CD14-positive monocyte (primary cell): ENCODE measurements at regions not wholly inside any gene's neighbourhood (a gene's known extent, or its start where the extent isn't known, plus 50 kb on each side); places are given as distances from the start of the nearest gene placed in this dataset.

ENCODE experiments used
- DNase-seq, 3 donors: peaks; one replicate each; pipeline ENCODE4 v3.0.0-alpha.2; 2011 to 2022
- H2AFZ ChIP-seq: 2 replicates; pipeline ENCODE4 v1.6.0; 2012; ENCODE audit warnings: mild to moderate bottlenecking, low read depth, low read length, inconsistent platforms; ENCODE audit not compliant: insufficient read depth, poor library complexity, severe bottlenecking
- H3K27ac ChIP-seq, 2 donors: 1 replicate in 1 of 2; 2 replicates in 1 of 2; pipeline ENCODE4 v1.5.1; 2012 to 2013; ENCODE audit warnings: low read length in 2 of 2, control low read depth in 1 of 2, inconsistent platforms in 1 of 2, low read depth in 1 of 2, mild to moderate bottlenecking in 1 of 2
- H3K27me3 ChIP-seq, 2 donors: one replicate each; pipeline versions ENCODE4 v1.6.0 to v1.6.1; 2011 to 2013; ENCODE audit warnings: low read length in 2 of 2; ENCODE audit not compliant: control insufficient read depth in 2 of 2, insufficient read depth in 2 of 2
- H3K36me3 ChIP-seq, 2 donors: replicated peaks in 1 of 2; 1 replicate in 1 of 2; 2 replicates in 1 of 2; pipeline versions ENCODE4 v1.5.1 to v1.6.1; 2012 to 2013; ENCODE audit warnings: low read length in 2 of 2, control low read depth in 1 of 2, inconsistent platforms in 1 of 2, mild to moderate bottlenecking in 1 of 2; ENCODE audit not compliant: insufficient read depth in 2 of 2, control insufficient read depth in 1 of 2
- H3K4me1 ChIP-seq, 2 donors: 1 replicate in 1 of 2; 2 replicates in 1 of 2; pipeline versions ENCODE4 v1.5.1 to v1.6.1; 2012 to 2013; ENCODE audit warnings: low read length in 2 of 2, control low read depth in 1 of 2, inconsistent platforms in 1 of 2, mild to moderate bottlenecking in 1 of 2, moderate library complexity in 1 of 2; ENCODE audit not compliant: insufficient read depth in 2 of 2, control insufficient read depth in 1 of 2
- H3K4me2 ChIP-seq: replicated peaks from 2 replicates; pipeline ENCODE3; 2012; ENCODE audit warnings: low read length, moderate library complexity, mild to moderate bottlenecking; ENCODE audit not compliant: poor library complexity, severe bottlenecking; ENCODE audit errors: extremely low read depth
- H3K4me3 ChIP-seq, 3 experiments: fragments of 200-600 bp in 1 of 3; sonication (generic) in 1 of 3; replicated peaks in 1 of 3; 1 replicate in 2 of 3; 2 replicates in 1 of 3; pipeline ENCODE4 v1.5.1; 2011 to 2013; ENCODE audit warnings: low read length in 3 of 3, mild to moderate bottlenecking in 3 of 3, control low read depth in 2 of 3, low read depth in 2 of 3, inconsistent platforms in 1 of 3, moderate library complexity in 1 of 3
- H3K79me2 ChIP-seq: 2 replicates; pipeline ENCODE4 v1.6.0; 2012; ENCODE audit warnings: mild to moderate bottlenecking, control low read depth, inconsistent platforms, low read length, moderate library complexity; ENCODE audit not compliant: insufficient read depth
- H3K9ac ChIP-seq: 2 replicates; pipeline ENCODE4 v1.6.0; 2017; ENCODE audit warnings: low read length, mild to moderate bottlenecking; ENCODE audit not compliant: insufficient read depth, poor library complexity, severe bottlenecking
- H3K9me3 ChIP-seq, 2 donors: replicated peaks in 1 of 2; 1 replicate in 1 of 2; 2 replicates in 1 of 2; pipeline versions ENCODE4 v1.5.1 to v1.6.1; 2012 to 2013; ENCODE audit warnings: low read length in 2 of 2, control low read depth in 1 of 2; ENCODE audit not compliant: control insufficient read depth in 1 of 2, insufficient read depth in 1 of 2
- H4K20me1 ChIP-seq: 2 replicates; pipeline ENCODE4 v1.6.0; 2012; ENCODE audit warnings: mild to moderate bottlenecking, low read length, control low read depth, moderate library complexity; ENCODE audit not compliant: insufficient read depth
- H3K27ac Mint-ChIP-seq, 7 donors: one replicate each; pipeline ENCODE4 v1.8.0; 2020; ENCODE audit warnings: mild to moderate bottlenecking in 7 of 7, mixed read lengths in 7 of 7, moderate library complexity in 6 of 7, inconsistent platforms in 2 of 7
- H3K27me3 Mint-ChIP-seq, 3 donors: one replicate each; pipeline ENCODE4 v1.8.0; 2021 to 2022; ENCODE audit warnings: low read depth in 3 of 3, mild to moderate bottlenecking in 3 of 3, mixed read lengths in 3 of 3, moderate library complexity in 3 of 3, inconsistent platforms in 1 of 3
- H3K36me3 Mint-ChIP-seq, 2 donors: one replicate each; pipeline ENCODE4 v1.8.0; 2020; ENCODE audit warnings: mixed read lengths in 2 of 2, inconsistent platforms in 1 of 2, mild to moderate bottlenecking in 1 of 2
- H3K4me1 Mint-ChIP-seq: one replicate; pipeline ENCODE4 v1.8.0; 2020; ENCODE audit warnings: mild to moderate bottlenecking, mixed read lengths
- H3K4me3 Mint-ChIP-seq, 2 donors: one replicate each; pipeline ENCODE4 v1.8.0; 2020; ENCODE audit warnings: mild to moderate bottlenecking in 2 of 2, mixed read lengths in 2 of 2, moderate library complexity in 1 of 2
- H3K9me3 Mint-ChIP-seq, 7 donors: one replicate each; pipeline ENCODE4 v1.8.0; 2020 to 2022; ENCODE audit warnings: mixed read lengths in 7 of 7, mild to moderate bottlenecking in 6 of 7, moderate library complexity in 6 of 7, inconsistent platforms in 2 of 7
- WGBS: methylation state at CpG from one replicate; pipeline ENCODE4 v1.1.5; 2013; ENCODE audit warnings: missing lambda C conversion rate; ENCODE audit not compliant: insufficient coverage; 5-methylcytosine and 5-hydroxymethylcytosine counted together
- intact Hi-C, 2 donors: fragments of 100-400 bp; cut with micrococcal nuclease; formaldehyde crosslinking; loops; one replicate each; pipeline versions ENCODE4 v1.15.0 to v1.15.1; 2023
- TF ChIP-seq, protein P1 (sequence below): fragments of 200-600 bp; IDR thresholded peaks from one replicate; pipeline ENCODE4 v1.8.0; 2022; ENCODE audit warnings: antibody characterized with exemption, mild to moderate bottlenecking

- intact Hi-C loops = no loop called here
- peaks cover 0 to 3% (median 2%) of the 10 kb centered on the region in 3 donors for H3K27me3 Mint-ChIP-seq
- no peaks in the 10 kb centered on the region for H4K20me1 ChIP-seq
- 45% methylated on average over 2 of the region's 4 CpGs for WGBS
- no peak overlapping the region for H3K4me2 ChIP-seq
- H3K9me3 Mint-ChIP-seq = peaks cover 0 to 5% (median 0%) of the 10 kb centered on the region in 7 donors
- no peak overlapping the region for H3K27ac Mint-ChIP-seq
- H3K27ac ChIP-seq = no peak overlapping the region
- no peaks in the 10 kb centered on the region for H3K36me3 ChIP-seq
- H3K9ac ChIP-seq = no peak overlapping the region
- DNase-seq = no peak
- TF ChIP-seq, protein P1, sequence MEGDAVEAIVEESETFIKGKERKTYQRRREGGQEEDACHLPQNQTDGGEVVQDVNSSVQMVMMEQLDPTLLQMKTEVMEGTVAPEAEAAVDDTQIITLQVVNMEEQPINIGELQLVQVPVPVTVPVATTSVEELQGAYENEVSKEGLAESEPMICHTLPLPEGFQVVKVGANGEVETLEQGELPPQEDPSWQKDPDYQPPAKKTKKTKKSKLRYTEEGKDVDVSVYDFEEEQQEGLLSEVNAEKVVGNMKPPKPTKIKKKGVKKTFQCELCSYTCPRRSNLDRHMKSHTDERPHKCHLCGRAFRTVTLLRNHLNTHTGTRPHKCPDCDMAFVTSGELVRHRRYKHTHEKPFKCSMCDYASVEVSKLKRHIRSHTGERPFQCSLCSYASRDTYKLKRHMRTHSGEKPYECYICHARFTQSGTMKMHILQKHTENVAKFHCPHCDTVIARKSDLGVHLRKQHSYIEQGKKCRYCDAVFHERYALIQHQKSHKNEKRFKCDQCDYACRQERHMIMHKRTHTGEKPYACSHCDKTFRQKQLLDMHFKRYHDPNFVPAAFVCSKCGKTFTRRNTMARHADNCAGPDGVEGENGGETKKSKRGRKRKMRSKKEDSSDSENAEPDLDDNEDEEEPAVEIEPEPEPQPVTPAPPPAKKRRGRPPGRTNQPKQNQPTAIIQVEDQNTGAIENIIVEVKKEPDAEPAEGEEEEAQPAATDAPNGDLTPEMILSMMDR = no peak
- no peak overlapping the region for H2AFZ ChIP-seq
- H3K4me3 Mint-ChIP-seq = no peak overlapping the region
- H3K27me3 ChIP-seq = no peaks in the 10 kb centered on the region
- no peaks in the 10 kb centered on the region for H3K36me3 Mint-ChIP-seq
- H3K4me1 Mint-ChIP-seq = no peaks in the 10 kb centered on the region
- H3K9me3 ChIP-seq = no peaks in the 10 kb centered on the region
- H3K4me3 ChIP-seq = no peak overlapping the region
- H3K79me2 ChIP-seq = no peaks in the 10 kb centered on the region
- H3K4me1 ChIP-seq = no peaks in the 10 kb centered on the region
These were observed 476.9 kb upstream of the CDH5 start for GRCh38 chr16:65889533-65889966.

- 92% methylated on average over 8 of the region's 8 CpGs for WGBS
- Histone ChIP-seq H3K4me3 (no peak overlapping the region), H4K20me1 (no peaks in the 10 kb centered on the region), H3K9ac (no peak overlapping the region), H2AFZ (no peak overlapping the region), H3K27me3 (no peaks in the 10 kb centered on the region), H3K79me2 (no peaks in the 10 kb centered on the region), H3K36me3 (no peaks in the 10 kb centered on the region), H3K4me2 (no peak overlapping the region), H3K27ac (no peak overlapping the region), H3K4me1 (no peaks in the 10 kb centered on the region), H3K9me3 (no peaks in the 10 kb centered on the region)
- H3K36me3 Mint-ChIP-seq = no peaks in the 10 kb centered on the region
- no peaks in the 10 kb centered on the region for H3K4me1 Mint-ChIP-seq
- intact Hi-C loops = no loop called here
- no peak for DNase-seq
- H3K27me3 Mint-ChIP-seq = peaks cover 0 to 3% (median 2%) of the 10 kb centered on the region in 3 donors
- no peak overlapping the region for H3K27ac Mint-ChIP-seq
- H3K9me3 Mint-ChIP-seq = no peaks in the 10 kb centered on the region
- no peak overlapping the region for H3K4me3 Mint-ChIP-seq
- TF ChIP-seq, protein P1 = no peak
These were observed 478.3 kb upstream of the CDH5 start for GRCh38 chr16:65888201-65888600.
